OCI-LY1 (cell line): ENCODE measurements at regions not wholly inside any gene's neighbourhood (a gene's known extent, or its start where the extent isn't known, plus 50 kb on each side); places are given as distances from the start of the nearest gene placed in this dataset.

Experiments used
- EZH2 ChIP-seq: fragments of 200-600 bp; sonication (generic), shearing (Covaris generic); IDR thresholded peaks from 2 replicates; pipeline ENCODE4 v1.8.0; 2017; ENCODE audit warnings: borderline replicate concordance, mixed run types, mild to moderate bottlenecking, antibody characterized with exemption, low read length, moderate library complexity, mixed read lengths
- TF ChIP-seq, protein P1 (sequence below): fragments of 200-600 bp; sonication (generic), shearing (Covaris generic); IDR thresholded peaks from 2 replicates; pipeline ENCODE4 v1.5.1; 2017; ENCODE audit warnings: mild to moderate bottlenecking, antibody characterized with exemption, low read length, moderate library complexity, mixed read lengths

DNA sequence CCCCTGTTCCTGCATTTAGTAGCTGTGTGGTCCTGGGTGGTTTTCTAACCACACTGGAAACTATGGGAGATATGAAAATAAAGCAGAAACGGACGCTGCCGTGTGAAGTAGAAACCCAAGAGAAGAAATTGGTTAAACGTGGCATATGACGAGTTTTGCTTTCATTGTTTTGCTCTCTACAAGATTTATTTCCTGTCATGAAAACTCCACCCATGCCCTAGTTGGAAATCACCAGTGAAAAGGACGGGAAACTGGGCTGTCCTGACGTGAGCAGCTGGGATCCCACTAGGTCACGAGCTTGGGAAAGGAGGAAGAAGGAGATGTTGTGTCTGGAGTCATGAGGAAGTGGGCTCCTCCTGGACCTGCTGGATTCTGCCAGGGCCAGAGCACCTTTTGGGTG, 120.8 kb upstream of the GADD45A start:
- TF ChIP-seq, protein P1, sequence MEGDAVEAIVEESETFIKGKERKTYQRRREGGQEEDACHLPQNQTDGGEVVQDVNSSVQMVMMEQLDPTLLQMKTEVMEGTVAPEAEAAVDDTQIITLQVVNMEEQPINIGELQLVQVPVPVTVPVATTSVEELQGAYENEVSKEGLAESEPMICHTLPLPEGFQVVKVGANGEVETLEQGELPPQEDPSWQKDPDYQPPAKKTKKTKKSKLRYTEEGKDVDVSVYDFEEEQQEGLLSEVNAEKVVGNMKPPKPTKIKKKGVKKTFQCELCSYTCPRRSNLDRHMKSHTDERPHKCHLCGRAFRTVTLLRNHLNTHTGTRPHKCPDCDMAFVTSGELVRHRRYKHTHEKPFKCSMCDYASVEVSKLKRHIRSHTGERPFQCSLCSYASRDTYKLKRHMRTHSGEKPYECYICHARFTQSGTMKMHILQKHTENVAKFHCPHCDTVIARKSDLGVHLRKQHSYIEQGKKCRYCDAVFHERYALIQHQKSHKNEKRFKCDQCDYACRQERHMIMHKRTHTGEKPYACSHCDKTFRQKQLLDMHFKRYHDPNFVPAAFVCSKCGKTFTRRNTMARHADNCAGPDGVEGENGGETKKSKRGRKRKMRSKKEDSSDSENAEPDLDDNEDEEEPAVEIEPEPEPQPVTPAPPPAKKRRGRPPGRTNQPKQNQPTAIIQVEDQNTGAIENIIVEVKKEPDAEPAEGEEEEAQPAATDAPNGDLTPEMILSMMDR, result no peak
- TF ChIP-seq EZH2, result no peak
